Tibial nerve (tissue), 4 donors: ENCODE measurements at regions not wholly inside any gene's neighbourhood (a gene's known extent, or its start where the extent isn't known, plus 50 kb on each side); places are given as distances from the start of the nearest gene placed in this dataset.

Experiments used
- DNase-seq, 2 donors: peaks; one replicate each; pipeline ENCODE4 v3.0.0-alpha.2; 2019; ENCODE audit warnings: low spot score in 2 of 2
- H3K27ac ChIP-seq, 4 donors: fragments of 200-600 bp; sonication (generic) in 3 of 4; one replicate each; pipeline ENCODE4 v1.5.1; 2017 to 2019; ENCODE audit warnings: mild to moderate bottlenecking in 1 of 4
- H3K27me3 ChIP-seq, 2 donors: fragments of 200-600 bp; sonication (generic) in 1 of 2; one replicate each; pipeline versions ENCODE4 v1.5.1 to v1.6.0; 2017 to 2019
- H3K36me3 ChIP-seq, 3 donors: fragments of 200-600 bp; sonication (generic); one replicate each; pipeline ENCODE4 v1.5.1; 2018 to 2019
- H3K4me1 ChIP-seq, 4 donors: fragments of 200-600 bp; sonication (generic) in 3 of 4; one replicate each; pipeline ENCODE4 v1.5.1; 2017 to 2019
- H3K4me3 ChIP-seq, 4 donors: fragments of 200-600 bp; sonication (generic) in 3 of 4; one replicate each; pipeline ENCODE4 v1.5.1; 2017 to 2019; ENCODE audit warnings: mild to moderate bottlenecking in 1 of 4, moderate library complexity in 1 of 4
- H3K9me3 ChIP-seq, 4 donors: fragments of 200-600 bp; sonication (generic) in 3 of 4; one replicate each; pipeline ENCODE4 v1.5.1; 2017 to 2019
- EP300 ChIP-seq, 2 donors: sonication (generic); formaldehyde crosslinking; IDR thresholded peaks; one replicate each; pipeline ENCODE4 v1.6.1; 2017; ENCODE audit warnings: antibody characterized with exemption in 2 of 2, mild to moderate bottlenecking in 1 of 2
- POLR2A ChIP-seq, 2 donors: fragments of 450-650 bp; IDR thresholded peaks; one replicate each; pipeline ENCODE4 v1.6.1; 2017; ENCODE audit warnings: antibody characterized with exemption in 2 of 2, mild to moderate bottlenecking in 2 of 2, moderate library complexity in 2 of 2
- WGBS, 2 donors: methylation state at CpG; one replicate each; pipeline ENCODE4 v1.1.5; 2018; 5-methylcytosine and 5-hydroxymethylcytosine counted together
- TF ChIP-seq, protein P1 (sequence below), 5 experiments: fragments of 200-600 bp in 3 of 5; fragments of 450-650 bp in 2 of 5; sonication (generic) in 3 of 5; IDR thresholded peaks; one replicate each; pipeline ENCODE4 v1.5.1; 2016 to 2019; ENCODE audit warnings: antibody characterized with exemption in 5 of 5, mild to moderate bottlenecking in 3 of 5, moderate library complexity in 2 of 5

DNA sequence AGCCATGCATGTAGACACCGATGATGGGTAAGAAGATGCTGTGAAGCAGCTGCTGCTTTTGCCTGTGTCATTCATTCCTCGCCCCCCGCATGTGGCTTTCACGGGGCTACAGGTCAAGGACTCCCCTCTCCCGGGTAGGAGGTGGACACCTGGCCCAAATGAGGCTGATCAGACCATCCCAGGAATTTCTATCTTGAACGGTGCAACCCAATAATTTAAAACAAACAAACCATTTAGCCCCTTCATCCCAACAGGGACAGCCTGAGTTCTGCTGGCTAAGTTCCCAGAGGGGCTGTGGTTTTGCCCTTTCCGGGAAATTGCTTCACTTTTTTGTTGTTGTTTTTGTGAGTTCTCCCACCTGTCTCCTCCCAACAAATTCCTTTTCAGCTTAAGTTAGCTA is 137.7 kb upstream of the CDH5 start:
- Histone ChIP-seq H3K4me1 (peaks cover 0 to 33% (median 3%) of the 10 kb centered on the region in 4 donors), H3K4me3 (no peak overlapping the region), H3K27me3 (no peaks in the 10 kb centered on the region), H3K36me3 (no peaks in the 10 kb centered on the region), H3K27ac (peak overlapping the region in 1 of 4 donors; percentile 47), H3K9me3 (no peaks in the 10 kb centered on the region)
- DNase-seq: no peak
- 49 to 52% methylated on average over 7 of the region's 7 CpGs for WGBS, 2 donors
- no peak for TF ChIP-seq EP300 (IDR thresholded peaks at IDR 0.05)
- TF ChIP-seq, protein P1, sequence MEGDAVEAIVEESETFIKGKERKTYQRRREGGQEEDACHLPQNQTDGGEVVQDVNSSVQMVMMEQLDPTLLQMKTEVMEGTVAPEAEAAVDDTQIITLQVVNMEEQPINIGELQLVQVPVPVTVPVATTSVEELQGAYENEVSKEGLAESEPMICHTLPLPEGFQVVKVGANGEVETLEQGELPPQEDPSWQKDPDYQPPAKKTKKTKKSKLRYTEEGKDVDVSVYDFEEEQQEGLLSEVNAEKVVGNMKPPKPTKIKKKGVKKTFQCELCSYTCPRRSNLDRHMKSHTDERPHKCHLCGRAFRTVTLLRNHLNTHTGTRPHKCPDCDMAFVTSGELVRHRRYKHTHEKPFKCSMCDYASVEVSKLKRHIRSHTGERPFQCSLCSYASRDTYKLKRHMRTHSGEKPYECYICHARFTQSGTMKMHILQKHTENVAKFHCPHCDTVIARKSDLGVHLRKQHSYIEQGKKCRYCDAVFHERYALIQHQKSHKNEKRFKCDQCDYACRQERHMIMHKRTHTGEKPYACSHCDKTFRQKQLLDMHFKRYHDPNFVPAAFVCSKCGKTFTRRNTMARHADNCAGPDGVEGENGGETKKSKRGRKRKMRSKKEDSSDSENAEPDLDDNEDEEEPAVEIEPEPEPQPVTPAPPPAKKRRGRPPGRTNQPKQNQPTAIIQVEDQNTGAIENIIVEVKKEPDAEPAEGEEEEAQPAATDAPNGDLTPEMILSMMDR (IDR thresholded peaks at IDR 0.05): no peak
- no peak for TF ChIP-seq POLR2A (IDR thresholded peaks at IDR 0.05)

DNA sequence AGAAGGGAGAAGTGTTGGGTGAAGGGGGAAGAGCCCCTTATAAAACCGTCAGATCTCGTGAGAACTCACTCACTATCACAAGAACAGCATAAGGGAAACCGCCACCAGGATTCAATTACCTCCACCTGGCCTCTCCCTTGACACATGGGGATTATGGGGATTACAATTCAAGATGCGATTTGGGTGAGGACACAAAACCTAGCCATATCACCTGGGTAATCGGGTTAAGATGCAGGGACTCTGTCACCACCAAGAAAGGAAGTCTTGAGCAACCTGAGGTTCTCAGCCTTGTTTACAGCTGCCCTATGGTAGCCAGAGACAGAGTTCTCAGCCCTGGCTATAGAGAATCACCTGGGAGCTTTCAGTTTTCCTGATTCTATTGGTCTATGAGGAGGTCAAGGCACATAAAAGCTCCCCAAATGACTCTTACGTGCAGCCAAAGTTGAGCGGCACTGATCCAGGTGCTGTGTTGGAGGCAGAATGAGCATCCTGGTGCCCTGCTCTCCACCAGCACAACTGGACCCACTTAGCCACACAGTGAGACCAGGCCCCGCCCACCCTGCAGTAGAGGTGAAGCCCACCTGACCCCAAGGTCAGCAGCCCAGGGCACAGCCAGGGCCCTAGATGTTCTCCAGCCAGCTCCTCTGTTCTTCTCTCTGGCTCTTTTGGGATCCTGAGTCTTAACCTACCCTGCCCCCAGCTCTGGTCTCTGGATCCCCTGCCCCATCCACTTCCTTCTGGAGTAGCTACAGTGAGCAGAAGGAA is 138.5 kb upstream of the CDH5 start:
- Histone ChIP-seq H3K27ac (no peak overlapping the region), H3K4me1 (peaks cover 0 to 38% (median 3%) of the 10 kb centered on the region in 4 donors), H3K4me3 (no peak overlapping the region), H3K36me3 (no peaks in the 10 kb centered on the region), H3K9me3 (no peaks in the 10 kb centered on the region), H3K27me3 (no peaks in the 10 kb centered on the region)
- no peak for DNase-seq
- TF ChIP-seq, protein P1 (IDR thresholded peaks at IDR 0.05): no peak
- no peak for TF ChIP-seq POLR2A (IDR thresholded peaks at IDR 0.05)
- TF ChIP-seq EP300 (IDR thresholded peaks at IDR 0.05): no peak
- WGBS, 2 donors: 91 to 97% methylated on average over 8 of the region's 8 CpGs

DNA sequence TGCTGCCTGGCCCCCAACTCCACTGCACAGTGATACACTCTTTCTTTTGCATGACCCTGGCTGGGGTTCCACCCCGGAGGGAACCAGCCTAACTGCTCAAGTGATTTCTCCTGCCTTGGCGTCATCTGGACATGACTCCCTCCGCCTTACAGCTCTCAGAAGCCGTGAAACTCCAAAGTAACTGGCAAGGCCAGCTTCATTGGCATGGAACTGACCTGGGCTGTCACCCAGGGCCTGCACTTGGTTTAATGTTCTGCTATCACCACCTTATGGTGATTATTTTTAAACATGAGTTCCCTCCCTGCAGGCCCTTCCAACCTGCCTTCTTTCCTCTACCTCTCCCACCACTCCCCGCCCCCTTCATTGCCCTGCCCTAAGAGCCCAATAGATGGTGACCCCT is 139.7 kb upstream of the CDH5 start:
- DNase-seq: no peak
- TF ChIP-seq, protein P1 (IDR thresholded peaks at IDR 0.05): no peak
- no peak for TF ChIP-seq POLR2A (IDR thresholded peaks at IDR 0.05)
- TF ChIP-seq EP300 (IDR thresholded peaks at IDR 0.05): no peak
- 92 to 93% methylated on average over 5 of the region's 5 CpGs for WGBS, 2 donors

DNA sequence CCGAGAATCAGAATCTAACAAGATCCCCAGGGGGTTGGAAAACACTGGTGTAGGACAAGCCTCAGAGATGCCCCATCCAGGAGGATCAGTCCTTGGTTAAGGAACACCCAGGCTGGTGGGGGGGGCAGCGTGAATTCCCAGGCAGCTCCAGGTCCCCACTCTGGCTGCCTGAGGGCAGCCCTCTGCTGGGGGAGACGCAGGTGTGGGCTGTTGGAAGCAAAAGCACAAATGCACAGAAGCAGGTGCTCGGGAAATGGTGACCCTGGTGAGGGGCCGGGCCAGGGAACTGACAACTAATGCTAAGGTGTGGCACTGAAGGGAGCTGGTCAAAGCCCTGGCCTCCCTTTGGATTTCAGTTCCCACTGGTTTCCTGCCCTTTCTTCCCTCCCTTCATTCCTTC is 140.8 kb upstream of the CDH5 start:
- Histone ChIP-seq H3K27me3 (no peaks in the 10 kb centered on the region), H3K9me3 (no peaks in the 10 kb centered on the region), H3K4me1 (peaks cover 0 to 28% (median 3%) of the 10 kb centered on the region in 4 donors), H3K36me3 (no peaks in the 10 kb centered on the region), H3K27ac (no peak overlapping the region), H3K4me3 (no peak overlapping the region)
- TF ChIP-seq EP300 (IDR thresholded peaks at IDR 0.05) (no peak), POLR2A (IDR thresholded peaks at IDR 0.05) (no peak)
- TF ChIP-seq, protein P1 (IDR thresholded peaks at IDR 0.05): no peak
- no peak for DNase-seq
- 86 to 93% methylated on average over 5 of the region's 5 CpGs for WGBS, 2 donors

More for the DNA sequence above, 139.7 kb upstream of the CDH5 start:
- Histone ChIP-seq H3K27me3 (no peaks in the 10 kb centered on the region), H3K27ac (no peak overlapping the region), H3K4me3 (no peak overlapping the region), H3K4me1 (peaks cover 0 to 38% (median 3%) of the 10 kb centered on the region in 4 donors), H3K9me3 (no peaks in the 10 kb centered on the region), H3K36me3 (no peaks in the 10 kb centered on the region)

DNA sequence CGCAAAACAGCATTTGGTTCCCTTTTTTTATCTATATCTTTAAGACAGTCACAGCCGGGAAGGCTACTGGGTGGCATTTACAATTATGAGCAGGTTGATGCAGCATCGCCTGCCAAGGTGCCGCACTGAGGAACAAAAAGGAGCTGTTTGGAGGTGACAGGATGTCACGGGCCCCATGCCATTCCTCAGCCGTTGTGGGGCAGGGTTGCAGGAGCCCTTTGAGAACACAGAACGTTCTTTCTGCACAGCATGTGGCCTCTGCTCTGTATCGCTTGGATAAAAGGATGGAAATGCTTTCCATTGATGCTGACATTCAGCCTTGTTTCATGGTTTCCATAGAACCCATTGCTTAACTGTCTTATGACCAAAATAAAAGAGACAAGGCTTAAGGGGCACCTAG is 141.9 kb upstream of the CDH5 start:
- no peak for TF ChIP-seq POLR2A (IDR thresholded peaks at IDR 0.05)
- TF ChIP-seq, protein P1 (IDR thresholded peaks at IDR 0.05): no peak
- no peak for TF ChIP-seq EP300 (IDR thresholded peaks at IDR 0.05)
- DNase-seq: no peak
- WGBS, 2 donors: 43 to 47% methylated on average over 8 of the region's 8 CpGs

More for the DNA sequence above, 141.9 kb upstream of the CDH5 start:
- Histone ChIP-seq H3K27me3 (no peaks in the 10 kb centered on the region), H3K9me3 (no peaks in the 10 kb centered on the region), H3K4me3 (no peak overlapping the region), H3K4me1 (peaks cover 0 to 27% (median 3%) of the 10 kb centered on the region in 4 donors), H3K27ac (no peak overlapping the region), H3K36me3 (no peaks in the 10 kb centered on the region)
